ENCODE measurements at regions not wholly inside any gene's neighbourhood (a gene's known extent, or its start where the extent isn't known, plus 50 kb on each side); places are given as distances from the start of the nearest gene placed in this dataset.

DNA sequence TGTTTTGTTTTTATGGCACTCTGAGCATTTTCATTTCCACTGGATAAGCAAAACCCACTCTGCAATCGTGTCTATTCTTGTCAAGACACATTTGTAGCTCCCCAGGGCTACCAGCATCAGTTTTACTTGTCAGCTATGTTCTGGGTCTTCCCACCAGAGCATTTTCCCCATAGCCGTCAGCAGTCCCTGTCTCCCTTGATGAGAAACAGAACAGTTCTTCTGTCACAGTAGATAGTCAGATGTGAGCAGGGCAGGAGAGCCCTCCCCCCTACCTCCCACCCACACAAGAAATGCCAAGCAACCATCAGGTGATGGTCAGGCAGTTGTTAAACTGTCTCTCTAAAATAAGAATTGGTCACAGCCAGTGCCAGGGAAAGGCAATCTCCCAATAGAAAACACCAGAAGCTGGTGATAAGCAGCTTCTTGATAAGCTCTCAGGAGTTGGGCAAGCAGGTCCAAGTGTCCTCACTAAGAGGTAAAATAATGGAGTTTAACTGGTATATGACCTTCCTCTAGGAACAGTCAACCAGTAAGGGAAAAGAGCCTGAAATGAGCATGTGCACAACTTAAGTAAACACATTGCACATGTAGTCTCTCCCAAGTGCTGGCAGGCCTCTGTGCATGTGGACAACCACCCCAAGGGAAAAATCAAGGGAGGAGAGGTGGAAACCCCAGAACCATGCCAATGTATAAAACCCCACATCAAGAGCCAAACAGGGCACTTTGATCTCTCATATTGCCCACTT is 208.2 kb downstream of the S1PR1 start:
- TF ChIP-seq EZH2 (IDR thresholded peaks at IDR 0.05) (no peak), POLR2AphosphoS5 (IDR thresholded peaks at IDR 0.05; ENCODE audit: borderline replicate concordance, low read depth, low read length) (no peak), FOXP2 (optimal IDR thresholded peaks at IDR 0.05; ENCODE audit: control extremely low read depth, extremely low read length, insufficient read depth) (no peak)
